Neural progenitor cell (in vitro differentiated cells): ENCODE measurements at regions not wholly inside any gene's neighbourhood (a gene's known extent, or its start where the extent isn't known, plus 50 kb on each side); places are given as distances from the start of the nearest gene placed in this dataset.

Source experiments
- CTCF ChIP-seq: fragments of 200-600 bp; sonication (generic); IDR thresholded peaks from 2 replicates; pipeline ENCODE4 v1.5.1; 2017; ENCODE audit warnings: antibody characterized with exemption, mild to moderate bottlenecking
- EZH2phosphoT487 ChIP-seq: fragments of 200-600 bp; sonication (generic); IDR thresholded peaks from 2 replicates; pipeline ENCODE4 v1.6.1; 2017; ENCODE audit warnings: antibody characterized with exemption

GRCh38 chr14:82070753-82071152 lies 537.1 kb upstream of the SEL1L start:
- TF ChIP-seq EZH2phosphoT487 (no peak), CTCF (no peak)
